ENCODE measurements at regions not wholly inside any gene's neighbourhood (a gene's known extent, or its start where the extent isn't known, plus 50 kb on each side); places are given as distances from the start of the nearest gene placed in this dataset.

- H3K4me1 Mint-ChIP-seq, result peaks cover 25% of the 10 kb centered on the region
- peaks cover 2% of the 10 kb centered on the region for H3K27me3 Mint-ChIP-seq (ENCODE audit: insufficient read depth, low read depth, poor library complexity)
- ATAC-seq, result no peak
- H3K4me1 ChIP-seq (ENCODE audit: insufficient read depth), result peaks cover 15% of the 10 kb centered on the region
- no peaks in the 10 kb centered on the region for H3K36me3 ChIP-seq (ENCODE audit: insufficient read depth)
- H3K9me3 Mint-ChIP-seq, result peaks cover 3% of the 10 kb centered on the region; the same call in 2 of the 3 replicates
- no peak overlapping the region for H2AFZ ChIP-seq
- no peaks in the 10 kb centered on the region for H3K79me2 ChIP-seq (replicated peaks; ENCODE audit: insufficient read depth)
- H3K4me2 ChIP-seq, result no peak overlapping the region
- no peaks in the 10 kb centered on the region for H3K9me2 ChIP-seq (ENCODE audit: insufficient read depth)
- no peaks in the 10 kb centered on the region for H4K20me1 ChIP-seq (replicated peaks; ENCODE audit: insufficient read depth)
- H3K4me3 Mint-ChIP-seq, result no peak overlapping the region
- no peak overlapping the region for H3K27ac ChIP-seq (ENCODE audit: low read depth)
- H3K4me3 ChIP-seq, result no peak overlapping the region
- no peaks in the 10 kb centered on the region for H3K27me3 ChIP-seq (ENCODE audit: insufficient read depth)
- no peak overlapping the region for H3K27ac Mint-ChIP-seq
- H3K36me3 Mint-ChIP-seq (ENCODE audit: low read depth), result no peaks in the 10 kb centered on the region
- H3F3A ChIP-seq (replicated peaks; ENCODE audit: low read depth), result no peaks in the 10 kb centered on the region
- TF ChIP-seq EZH2phosphoT487 (IDR thresholded peaks at IDR 0.05; ENCODE audit: unreplicated experiment) (no peak), CTCF (conservative IDR thresholded peaks at IDR 0.05; ENCODE audit: low read depth in 2 of 2) (peak in 1 of 2 experiments; percentile 86; a peak in 3 of 4 replicates)
- DNase-seq (ENCODE audit: low spot score), result peak; percentile 55
Observed at GRCh38 chr13:60335531-60335930, 61.5 kb upstream of the TDRD3 start.

GRCh38 chr13:60338754-60339153 lies 58.3 kb upstream of the TDRD3 start:
- Mint-ChIP-seq H3K9me3 (no peaks in the 10 kb centered on the region), H3K27me3 (ENCODE audit: insufficient read depth, low read depth, poor library complexity) (no peaks in the 10 kb centered on the region), H3K4me1 (peaks cover 17% of the 10 kb centered on the region), H3K27ac (no peak overlapping the region), H3K4me3 (no peak overlapping the region), H3K36me3 (ENCODE audit: low read depth) (no peaks in the 10 kb centered on the region; the same call in 2 of the 3 replicates)
- peaks cover 15% of the 10 kb centered on the region for H3K4me1 ChIP-seq (ENCODE audit: insufficient read depth)
- no peak overlapping the region for H3K27ac ChIP-seq (ENCODE audit: low read depth)
- peak overlapping the region; percentile 68; the same call in 1 of the 2 replicates for H2AFZ ChIP-seq
- no peaks in the 10 kb centered on the region for H3F3A ChIP-seq (replicated peaks; ENCODE audit: low read depth)
- no peaks in the 10 kb centered on the region for H3K79me2 ChIP-seq (replicated peaks; ENCODE audit: insufficient read depth)
- no peak overlapping the region for H3K4me3 ChIP-seq
- ATAC-seq (peak; percentile 88), DNase-seq (ENCODE audit: low spot score) (peak; percentile 8)
- no peaks in the 10 kb centered on the region for H3K36me3 ChIP-seq (ENCODE audit: insufficient read depth)
- H4K20me1 ChIP-seq (replicated peaks; ENCODE audit: insufficient read depth), result no peaks in the 10 kb centered on the region
- no peaks in the 10 kb centered on the region for H3K9me2 ChIP-seq (ENCODE audit: insufficient read depth)
- 0 out of 2 replicates have a peak, but pooled peaks have one; percentile 29 for TF ChIP-seq ZNF462 (CRISPR knock-in tag; IDR thresholded peaks at IDR 0.05)
- TF ChIP-seq ZNF331 (CRISPR knock-in tag; IDR thresholded peaks at IDR 0.05; ENCODE audit: low read depth), result no peak
- H3K4me2 ChIP-seq, result no peak overlapping the region
- H3K27me3 ChIP-seq (ENCODE audit: insufficient read depth), result no peaks in the 10 kb centered on the region
